GM12874 (cell line): ENCODE measurements at regions not wholly inside any gene's neighbourhood (a gene's known extent, or its start where the extent isn't known, plus 50 kb on each side); places are given as distances from the start of the nearest gene placed in this dataset.

Source experiments
- TF ChIP-seq, protein P1 (sequence below): IDR thresholded peaks from 2 replicates; pipeline ENCODE4 v1.5.1; 2011; ENCODE audit warnings: low read depth, mild to moderate bottlenecking, control low read depth, low read length, moderate library complexity; ENCODE audit not compliant: insufficient read depth

DNA sequence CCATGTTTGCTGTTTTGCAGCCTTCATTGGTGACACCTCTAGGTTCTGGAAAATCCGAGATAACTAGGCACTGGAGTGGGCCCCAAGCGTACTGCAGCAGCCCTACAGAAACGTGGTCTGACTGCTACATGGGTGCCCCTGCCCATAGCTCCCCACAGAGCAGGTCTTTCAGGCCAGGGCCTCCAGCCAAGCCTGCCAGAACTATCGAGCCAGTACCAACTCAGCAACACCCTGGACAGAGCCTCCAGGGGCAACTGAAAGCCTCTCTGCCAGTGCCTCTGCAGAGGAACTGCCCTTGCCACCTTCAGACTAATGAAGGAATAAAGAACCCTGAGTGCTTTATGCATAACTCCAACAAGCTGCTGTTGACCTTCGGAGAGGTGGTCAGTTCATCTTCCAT lies 111.1 kb upstream of the PPP3CA start:
- TF ChIP-seq, protein P1, sequence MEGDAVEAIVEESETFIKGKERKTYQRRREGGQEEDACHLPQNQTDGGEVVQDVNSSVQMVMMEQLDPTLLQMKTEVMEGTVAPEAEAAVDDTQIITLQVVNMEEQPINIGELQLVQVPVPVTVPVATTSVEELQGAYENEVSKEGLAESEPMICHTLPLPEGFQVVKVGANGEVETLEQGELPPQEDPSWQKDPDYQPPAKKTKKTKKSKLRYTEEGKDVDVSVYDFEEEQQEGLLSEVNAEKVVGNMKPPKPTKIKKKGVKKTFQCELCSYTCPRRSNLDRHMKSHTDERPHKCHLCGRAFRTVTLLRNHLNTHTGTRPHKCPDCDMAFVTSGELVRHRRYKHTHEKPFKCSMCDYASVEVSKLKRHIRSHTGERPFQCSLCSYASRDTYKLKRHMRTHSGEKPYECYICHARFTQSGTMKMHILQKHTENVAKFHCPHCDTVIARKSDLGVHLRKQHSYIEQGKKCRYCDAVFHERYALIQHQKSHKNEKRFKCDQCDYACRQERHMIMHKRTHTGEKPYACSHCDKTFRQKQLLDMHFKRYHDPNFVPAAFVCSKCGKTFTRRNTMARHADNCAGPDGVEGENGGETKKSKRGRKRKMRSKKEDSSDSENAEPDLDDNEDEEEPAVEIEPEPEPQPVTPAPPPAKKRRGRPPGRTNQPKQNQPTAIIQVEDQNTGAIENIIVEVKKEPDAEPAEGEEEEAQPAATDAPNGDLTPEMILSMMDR, result no peak

DNA sequence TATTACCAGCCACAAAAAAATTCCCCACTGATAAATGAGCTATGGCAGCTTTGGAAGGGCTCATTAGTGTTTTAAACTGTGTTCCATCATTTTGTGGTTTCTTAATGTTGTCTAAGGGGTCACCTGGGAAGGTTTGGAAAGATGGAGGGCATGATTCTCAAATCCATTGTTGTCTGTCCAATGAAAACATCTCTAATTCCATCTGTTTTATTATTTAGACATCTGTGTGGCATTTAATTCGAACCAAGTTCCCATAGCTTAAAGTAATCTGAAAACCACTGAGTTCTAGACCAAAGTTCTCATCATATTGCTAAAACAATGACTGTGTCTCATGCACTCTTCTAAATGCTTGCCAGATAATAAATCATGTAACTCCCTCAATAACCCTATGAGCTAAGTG lies 103.8 kb upstream of the PPP3CA start:
- TF ChIP-seq, protein P1, result no peak

DNA sequence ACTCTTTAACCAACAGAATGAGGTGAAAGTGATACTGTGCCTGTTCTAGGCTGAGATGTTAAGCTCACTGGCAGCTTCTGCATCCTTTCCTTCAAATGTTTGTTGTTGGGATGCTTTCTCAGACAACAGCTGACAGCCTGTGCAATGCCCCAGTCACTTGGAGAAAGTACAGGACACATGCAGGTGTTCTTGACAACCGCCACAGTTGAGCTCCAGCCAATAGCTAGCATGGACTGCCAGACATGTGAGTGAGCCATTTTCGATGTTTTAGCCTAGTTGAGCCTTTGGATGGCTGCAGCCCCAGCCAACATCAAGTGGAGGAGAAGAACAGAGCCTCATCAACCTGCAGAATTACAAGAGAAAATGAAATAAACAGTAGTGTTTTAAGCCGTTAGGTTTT lies 94.1 kb upstream of the PPP3CA start:
- TF ChIP-seq, protein P1, result no peak

DNA sequence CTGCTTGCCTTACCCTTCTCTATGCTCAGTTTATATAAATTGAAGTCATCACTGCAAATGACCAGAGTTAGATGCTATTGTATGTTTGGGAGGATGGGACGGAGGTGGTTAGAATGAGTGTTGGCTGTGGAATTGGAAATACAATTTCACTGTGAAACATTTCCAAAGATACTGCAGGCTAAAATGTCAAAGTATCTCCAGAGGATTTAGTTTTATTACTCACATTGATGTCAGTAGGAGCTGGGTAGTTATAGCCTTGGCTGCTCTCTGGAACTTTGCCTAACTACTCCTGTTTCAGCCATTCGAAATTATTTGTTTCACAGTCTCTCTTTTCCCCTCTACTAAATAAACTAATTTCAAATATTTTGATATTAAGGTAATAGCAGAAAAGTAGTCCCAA lies 92.6 kb upstream of the PPP3CA start:
- TF ChIP-seq, protein P1, result no peak

DNA sequence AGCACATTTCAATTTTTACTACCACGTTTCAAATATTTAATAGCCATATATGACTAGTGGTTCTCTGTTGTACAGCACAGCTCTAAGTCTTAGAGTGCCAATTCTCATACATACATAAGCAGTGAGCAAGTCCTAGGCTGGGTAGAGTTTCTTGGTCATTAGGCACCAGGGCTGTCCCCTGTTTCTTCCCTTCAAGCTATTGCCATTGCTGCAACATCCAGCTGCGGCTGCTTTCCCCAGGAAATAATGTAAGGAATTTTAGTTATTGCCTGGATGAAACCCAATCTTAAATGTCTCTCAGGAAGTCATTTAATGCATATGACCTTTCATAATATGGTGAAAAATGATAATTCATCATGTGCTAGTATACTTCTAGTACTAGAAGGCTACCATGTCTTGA lies 74.1 kb upstream of the PPP3CA start:
- TF ChIP-seq, protein P1, result no peak

DNA sequence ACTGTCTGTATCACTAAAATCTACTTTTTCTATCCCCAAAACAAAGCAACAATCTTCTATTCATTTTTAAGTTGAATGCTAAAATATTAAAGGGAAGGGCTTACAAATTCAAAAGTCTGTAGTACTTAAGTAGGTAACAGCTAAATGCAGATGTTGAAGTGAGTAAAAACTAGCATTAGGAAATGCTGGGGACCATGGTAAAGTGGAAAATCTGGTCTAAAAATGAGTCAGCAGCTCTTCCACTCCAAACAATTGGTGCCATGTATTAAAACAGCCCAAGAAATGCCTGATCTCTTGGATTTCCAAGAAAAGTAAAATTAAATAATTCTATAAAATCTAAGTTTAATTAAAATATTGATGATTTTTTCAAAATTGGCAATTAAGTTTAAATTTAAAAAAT lies 73.3 kb upstream of the PPP3CA start:
- TF ChIP-seq, protein P1, result no peak

DNA sequence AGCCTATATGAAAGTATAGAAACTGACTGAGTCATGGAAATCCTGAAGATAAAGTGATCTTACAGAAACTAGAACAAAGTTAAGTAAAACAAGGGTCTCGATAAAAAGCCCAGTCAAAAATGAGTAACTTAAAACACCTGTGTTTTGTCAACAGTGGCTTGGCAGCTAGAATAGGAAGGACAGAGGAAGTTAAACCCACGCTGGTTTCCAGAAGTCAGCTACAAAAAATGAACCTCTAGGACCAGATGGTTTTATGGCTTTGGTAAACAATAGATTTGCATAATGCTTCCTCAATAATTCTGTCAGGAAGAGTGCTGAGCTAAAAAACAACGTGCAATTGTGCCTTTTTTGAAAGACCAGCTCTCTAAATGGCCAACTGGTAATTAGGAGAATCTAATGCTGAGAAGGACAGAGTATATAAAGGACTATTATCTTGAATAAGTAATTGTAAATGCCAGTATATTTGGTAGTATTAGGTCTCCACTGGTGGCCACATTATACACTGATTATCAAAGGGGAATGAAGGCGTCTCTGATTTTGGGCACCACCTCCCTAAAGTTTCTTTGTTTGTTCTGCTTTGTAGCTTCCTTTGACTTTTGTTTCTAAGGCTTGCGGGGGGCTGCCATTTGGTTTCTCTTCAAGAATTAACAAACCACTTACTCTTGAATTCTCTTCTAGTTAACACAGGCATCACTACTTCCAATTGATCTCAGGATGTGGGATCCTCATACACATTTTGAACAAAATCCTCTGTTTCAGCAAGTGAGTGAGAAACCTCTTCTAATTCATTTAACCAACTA lies 72.2 kb upstream of the PPP3CA start:
- TF ChIP-seq, protein P1, result no peak
